Stomach (tissue), 4 donors: ENCODE measurements at regions not wholly inside any gene's neighbourhood (a gene's known extent, or its start where the extent isn't known, plus 50 kb on each side); places are given as distances from the start of the nearest gene placed in this dataset.

Experiments used
- POLR2A ChIP-seq, 4 donors: fragments of 450-650 bp; IDR thresholded peaks; one replicate each; pipeline ENCODE4 v1.6.1; 2016; ENCODE audit warnings: antibody characterized with exemption in 4 of 4, control low read depth in 2 of 4, mild to moderate bottlenecking in 1 of 4, moderate library complexity in 1 of 4
- TF ChIP-seq, protein P1 (sequence below), 7 experiments: fragments of 450-650 bp in 4 of 7; fragments of 200-600 bp in 3 of 7; sonication (generic) in 3 of 7; IDR thresholded peaks; one replicate each; pipeline ENCODE4 v1.5.1; 2016 to 2019; ENCODE audit warnings: antibody characterized with exemption in 7 of 7, control low read depth in 2 of 7, mild to moderate bottlenecking in 1 of 7

- no peak for TF ChIP-seq POLR2A (IDR thresholded peaks at IDR 0.05)
- TF ChIP-seq, protein P1, sequence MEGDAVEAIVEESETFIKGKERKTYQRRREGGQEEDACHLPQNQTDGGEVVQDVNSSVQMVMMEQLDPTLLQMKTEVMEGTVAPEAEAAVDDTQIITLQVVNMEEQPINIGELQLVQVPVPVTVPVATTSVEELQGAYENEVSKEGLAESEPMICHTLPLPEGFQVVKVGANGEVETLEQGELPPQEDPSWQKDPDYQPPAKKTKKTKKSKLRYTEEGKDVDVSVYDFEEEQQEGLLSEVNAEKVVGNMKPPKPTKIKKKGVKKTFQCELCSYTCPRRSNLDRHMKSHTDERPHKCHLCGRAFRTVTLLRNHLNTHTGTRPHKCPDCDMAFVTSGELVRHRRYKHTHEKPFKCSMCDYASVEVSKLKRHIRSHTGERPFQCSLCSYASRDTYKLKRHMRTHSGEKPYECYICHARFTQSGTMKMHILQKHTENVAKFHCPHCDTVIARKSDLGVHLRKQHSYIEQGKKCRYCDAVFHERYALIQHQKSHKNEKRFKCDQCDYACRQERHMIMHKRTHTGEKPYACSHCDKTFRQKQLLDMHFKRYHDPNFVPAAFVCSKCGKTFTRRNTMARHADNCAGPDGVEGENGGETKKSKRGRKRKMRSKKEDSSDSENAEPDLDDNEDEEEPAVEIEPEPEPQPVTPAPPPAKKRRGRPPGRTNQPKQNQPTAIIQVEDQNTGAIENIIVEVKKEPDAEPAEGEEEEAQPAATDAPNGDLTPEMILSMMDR (IDR thresholded peaks at IDR 0.05) = no peak
Measured at GRCh38 chrX:23133551-23133950, 133.8 kb downstream of the DDX53 start.
